PFSK-1 (cell line): ENCODE measurements at regions not wholly inside any gene's neighbourhood (a gene's known extent, or its start where the extent isn't known, plus 50 kb on each side); places are given as distances from the start of the nearest gene placed in this dataset.

ENCODE experiments used
- FOXP2 ChIP-seq: optimal IDR thresholded peaks from 2 replicates; pipeline ENCODE3; 2011; ENCODE audit warnings: borderline replicate concordance, control low read depth, inconsistent platforms; ENCODE audit not compliant: insufficient read depth; ENCODE audit errors: extremely low read length, extremely low read depth
- POLR2AphosphoS5 ChIP-seq: IDR thresholded peaks from 2 replicates; pipeline ENCODE4 v1.6.1; 2012; ENCODE audit warnings: low read depth, mild to moderate bottlenecking, control low read depth, low read length, moderate library complexity
- REST ChIP-seq, 2 experiments: IDR thresholded peaks; 2 replicates each; pipeline versions ENCODE4 v1.6.1 to v1.8.0; 2011 to 2012; ENCODE audit warnings: low read depth in 2 of 2, low read length in 2 of 2, control low read depth in 1 of 2, inconsistent platforms in 1 of 2, mild to moderate bottlenecking in 1 of 2, moderate library complexity in 1 of 2; ENCODE audit not compliant: insufficient read depth in 1 of 2
- SIN3A ChIP-seq: IDR thresholded peaks from 2 replicates; pipeline ENCODE4 v1.6.1; 2012; ENCODE audit warnings: mild to moderate bottlenecking, low read length, moderate library complexity, borderline replicate concordance; ENCODE audit not compliant: insufficient read depth
- TAF1 ChIP-seq: IDR thresholded peaks from 2 replicates; pipeline ENCODE4 v1.6.1; 2012; ENCODE audit warnings: low read length, control low read depth, borderline replicate concordance; ENCODE audit not compliant: insufficient read depth

GRCh38 chr13:105740739-105741138 lies 794.7 kb downstream of the EFNB2 start:
- TF ChIP-seq REST (IDR thresholded peaks at IDR 0.05; ENCODE audit: insufficient read depth in 1 of 2, low read depth in 2 of 2, low read length in 2 of 2) (no peak), POLR2AphosphoS5 (no peak), FOXP2 (no peak), SIN3A (no peak), TAF1 (no peak)

- no peak for TF ChIP-seq REST (IDR thresholded peaks at IDR 0.05; ENCODE audit: insufficient read depth in 1 of 2, low read depth in 2 of 2, low read length in 2 of 2)
- TF ChIP-seq FOXP2, result no peak
- no peak for TF ChIP-seq TAF1
- no peak for TF ChIP-seq SIN3A
- no peak for TF ChIP-seq POLR2AphosphoS5
Measured at GRCh38 chr13:105737688-105738087, 797.8 kb downstream of the EFNB2 start.

- TF ChIP-seq SIN3A (no peak), FOXP2 (peak; percentile 17)
Measured at GRCh38 chr13:105735281-105735680, 800.2 kb downstream of the EFNB2 start.

GRCh38 chr13:105732806-105733529 lies 802.5 kb downstream of the EFNB2 start:
- TF ChIP-seq POLR2AphosphoS5, result no peak
- TF ChIP-seq FOXP2, result no peak
- TF ChIP-seq REST (IDR thresholded peaks at IDR 0.05; ENCODE audit: insufficient read depth in 1 of 2, low read depth in 2 of 2, low read length in 2 of 2), result no peak
- TF ChIP-seq TAF1, result no peak
- TF ChIP-seq SIN3A, result no peak

- no peak for TF ChIP-seq REST (IDR thresholded peaks at IDR 0.05; ENCODE audit: insufficient read depth in 1 of 2, low read depth in 2 of 2, low read length in 2 of 2)
- TF ChIP-seq TAF1, result no peak
- no peak for TF ChIP-seq SIN3A
- TF ChIP-seq FOXP2, result no peak
- no peak for TF ChIP-seq POLR2AphosphoS5
Measured at GRCh38 chr13:105725887-105726286, 809.6 kb downstream of the EFNB2 start.
